ENCODE measurements at regions not wholly inside any gene's neighbourhood (a gene's known extent, or its start where the extent isn't known, plus 50 kb on each side); places are given as distances from the start of the nearest gene placed in this dataset.

DNA sequence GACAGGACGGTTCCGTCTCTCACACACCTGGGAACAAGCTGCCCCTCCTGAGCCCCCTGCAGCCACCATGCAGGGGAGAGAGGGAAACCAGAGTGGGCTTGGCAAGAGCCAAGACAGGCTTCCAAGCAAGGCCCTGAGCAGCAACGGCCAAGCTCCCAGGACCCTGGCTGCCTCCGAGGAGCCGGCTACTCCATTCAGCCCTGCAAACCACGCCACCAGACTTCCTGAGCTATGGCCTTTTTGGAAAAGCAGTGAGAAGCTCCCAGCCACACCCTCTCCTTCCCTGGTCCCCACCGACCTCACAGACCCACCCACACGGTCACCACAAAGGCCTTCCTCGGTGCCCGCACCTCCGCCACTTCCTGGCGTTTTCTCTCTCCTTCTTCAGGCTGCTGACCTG is 479.0 kb downstream of the BRD1 start:
- Histone ChIP-seq H3K27ac (replicated peaks) (no peak overlapping the region), H3K4me3 (replicated peaks; ENCODE audit: insufficient read depth, low read length) (no peak overlapping the region), H3K27me3 (ENCODE audit: insufficient read depth, poor library complexity, severe bottlenecking) (no peaks in the 10 kb centered on the region)
- no peak for DNase-seq (ENCODE audit: low read depth in 1 of 2, low spot score in 1 of 2)
- TF ChIP-seq, protein P1, sequence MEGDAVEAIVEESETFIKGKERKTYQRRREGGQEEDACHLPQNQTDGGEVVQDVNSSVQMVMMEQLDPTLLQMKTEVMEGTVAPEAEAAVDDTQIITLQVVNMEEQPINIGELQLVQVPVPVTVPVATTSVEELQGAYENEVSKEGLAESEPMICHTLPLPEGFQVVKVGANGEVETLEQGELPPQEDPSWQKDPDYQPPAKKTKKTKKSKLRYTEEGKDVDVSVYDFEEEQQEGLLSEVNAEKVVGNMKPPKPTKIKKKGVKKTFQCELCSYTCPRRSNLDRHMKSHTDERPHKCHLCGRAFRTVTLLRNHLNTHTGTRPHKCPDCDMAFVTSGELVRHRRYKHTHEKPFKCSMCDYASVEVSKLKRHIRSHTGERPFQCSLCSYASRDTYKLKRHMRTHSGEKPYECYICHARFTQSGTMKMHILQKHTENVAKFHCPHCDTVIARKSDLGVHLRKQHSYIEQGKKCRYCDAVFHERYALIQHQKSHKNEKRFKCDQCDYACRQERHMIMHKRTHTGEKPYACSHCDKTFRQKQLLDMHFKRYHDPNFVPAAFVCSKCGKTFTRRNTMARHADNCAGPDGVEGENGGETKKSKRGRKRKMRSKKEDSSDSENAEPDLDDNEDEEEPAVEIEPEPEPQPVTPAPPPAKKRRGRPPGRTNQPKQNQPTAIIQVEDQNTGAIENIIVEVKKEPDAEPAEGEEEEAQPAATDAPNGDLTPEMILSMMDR (IDR thresholded peaks at IDR 0.05; ENCODE audit: insufficient read depth, low read length) = no peak
- TF ChIP-seq POLR2AphosphoS5 (IDR thresholded peaks at IDR 0.05; ENCODE audit: low read depth) = no peak
- TF ChIP-seq, protein P2, sequence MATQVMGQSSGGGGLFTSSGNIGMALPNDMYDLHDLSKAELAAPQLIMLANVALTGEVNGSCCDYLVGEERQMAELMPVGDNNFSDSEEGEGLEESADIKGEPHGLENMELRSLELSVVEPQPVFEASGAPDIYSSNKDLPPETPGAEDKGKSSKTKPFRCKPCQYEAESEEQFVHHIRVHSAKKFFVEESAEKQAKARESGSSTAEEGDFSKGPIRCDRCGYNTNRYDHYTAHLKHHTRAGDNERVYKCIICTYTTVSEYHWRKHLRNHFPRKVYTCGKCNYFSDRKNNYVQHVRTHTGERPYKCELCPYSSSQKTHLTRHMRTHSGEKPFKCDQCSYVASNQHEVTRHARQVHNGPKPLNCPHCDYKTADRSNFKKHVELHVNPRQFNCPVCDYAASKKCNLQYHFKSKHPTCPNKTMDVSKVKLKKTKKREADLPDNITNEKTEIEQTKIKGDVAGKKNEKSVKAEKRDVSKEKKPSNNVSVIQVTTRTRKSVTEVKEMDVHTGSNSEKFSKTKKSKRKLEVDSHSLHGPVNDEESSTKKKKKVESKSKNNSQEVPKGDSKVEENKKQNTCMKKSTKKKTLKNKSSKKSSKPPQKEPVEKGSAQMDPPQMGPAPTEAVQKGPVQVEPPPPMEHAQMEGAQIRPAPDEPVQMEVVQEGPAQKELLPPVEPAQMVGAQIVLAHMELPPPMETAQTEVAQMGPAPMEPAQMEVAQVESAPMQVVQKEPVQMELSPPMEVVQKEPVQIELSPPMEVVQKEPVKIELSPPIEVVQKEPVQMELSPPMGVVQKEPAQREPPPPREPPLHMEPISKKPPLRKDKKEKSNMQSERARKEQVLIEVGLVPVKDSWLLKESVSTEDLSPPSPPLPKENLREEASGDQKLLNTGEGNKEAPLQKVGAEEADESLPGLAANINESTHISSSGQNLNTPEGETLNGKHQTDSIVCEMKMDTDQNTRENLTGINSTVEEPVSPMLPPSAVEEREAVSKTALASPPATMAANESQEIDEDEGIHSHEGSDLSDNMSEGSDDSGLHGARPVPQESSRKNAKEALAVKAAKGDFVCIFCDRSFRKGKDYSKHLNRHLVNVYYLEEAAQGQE (IDR thresholded peaks at IDR 0.05; ENCODE audit: insufficient replicate concordance, low read depth) = no peak
- no peak for TF ChIP-seq GABPA (IDR thresholded peaks at IDR 0.05; ENCODE audit: low read depth)
- no peak for TF ChIP-seq SPI1 (IDR thresholded peaks at IDR 0.05; ENCODE audit: borderline replicate concordance, low read depth)

DNA sequence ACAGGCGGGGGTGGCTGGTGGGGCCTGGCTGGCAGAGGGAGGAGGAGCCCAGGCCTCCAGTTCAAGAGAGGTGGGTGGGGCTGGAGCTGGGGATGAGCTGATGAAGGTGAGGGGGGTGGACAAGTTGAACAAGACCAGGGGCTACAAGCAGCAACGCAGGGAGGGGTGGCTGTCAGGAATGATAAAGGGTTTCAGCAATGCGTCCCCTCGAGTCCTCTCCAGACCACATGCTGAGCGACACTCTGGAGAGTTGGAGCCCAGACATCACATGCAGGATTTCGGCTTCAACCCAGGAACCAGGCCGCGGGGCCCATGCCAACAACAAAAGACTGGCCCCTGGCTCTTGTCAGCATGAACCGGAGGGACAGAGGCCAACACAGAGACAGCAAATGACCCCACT is 480.3 kb downstream of the BRD1 start:
- DNase-seq (ENCODE audit: low read depth in 1 of 2, low spot score in 1 of 2) = no peak
- Histone ChIP-seq H3K27ac (replicated peaks) (no peak overlapping the region), H3K4me3 (replicated peaks; ENCODE audit: insufficient read depth, low read length) (no peak overlapping the region), H3K27me3 (ENCODE audit: insufficient read depth, poor library complexity, severe bottlenecking) (no peaks in the 10 kb centered on the region)
- TF ChIP-seq, protein P1 (IDR thresholded peaks at IDR 0.05; ENCODE audit: insufficient read depth, low read length) = no peak
- TF ChIP-seq SPI1 (IDR thresholded peaks at IDR 0.05; ENCODE audit: borderline replicate concordance, low read depth) (no peak), POLR2AphosphoS5 (IDR thresholded peaks at IDR 0.05; ENCODE audit: low read depth) (no peak), GABPA (IDR thresholded peaks at IDR 0.05; ENCODE audit: low read depth) (no peak)
- TF ChIP-seq, protein P2 (IDR thresholded peaks at IDR 0.05; ENCODE audit: insufficient replicate concordance, low read depth) = no peak

DNA sequence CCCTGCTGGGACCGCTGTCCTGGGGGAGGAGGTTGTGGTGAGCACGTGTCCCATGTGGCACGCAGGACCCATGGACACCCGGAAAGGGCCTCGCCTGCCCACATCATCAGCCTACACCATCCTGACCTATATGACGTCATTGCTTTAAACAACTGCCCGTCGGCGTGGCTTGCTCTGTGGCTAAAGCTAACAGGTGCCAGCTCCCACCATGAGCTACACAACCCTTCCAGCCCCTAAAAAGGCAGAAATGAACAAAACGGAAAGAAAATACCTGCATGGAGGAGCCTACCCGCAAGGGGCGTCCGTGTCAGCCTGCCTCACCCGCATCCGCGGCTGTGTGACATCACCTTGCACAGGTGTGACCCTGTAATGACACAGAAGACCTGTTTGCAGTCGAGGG is 481.8 kb downstream of the BRD1 start:
- H3K27me3 ChIP-seq (ENCODE audit: insufficient read depth, poor library complexity, severe bottlenecking) = no peaks in the 10 kb centered on the region

More for the DNA sequence above, 481.8 kb downstream of the BRD1 start:
- no peak for DNase-seq (ENCODE audit: low read depth in 1 of 2, low spot score in 1 of 2)
- Histone ChIP-seq H3K27ac (replicated peaks) (no peak overlapping the region), H3K4me3 (replicated peaks; ENCODE audit: insufficient read depth, low read length) (no peak overlapping the region)
- TF ChIP-seq, protein P1 (IDR thresholded peaks at IDR 0.05; ENCODE audit: insufficient read depth, low read length) = no peak
- TF ChIP-seq SPI1 (IDR thresholded peaks at IDR 0.05; ENCODE audit: borderline replicate concordance, low read depth) (no peak), POLR2AphosphoS5 (IDR thresholded peaks at IDR 0.05; ENCODE audit: low read depth) (no peak), GABPA (IDR thresholded peaks at IDR 0.05; ENCODE audit: low read depth) (no peak)
- TF ChIP-seq, protein P2 (IDR thresholded peaks at IDR 0.05; ENCODE audit: insufficient replicate concordance, low read depth) = no peak

Measured in HL-60 (cell line).